WTC11 (cell line): ENCODE measurements at regions not wholly inside any gene's neighbourhood (a gene's known extent, or its start where the extent isn't known, plus 50 kb on each side); places are given as distances from the start of the nearest gene placed in this dataset.
A peak's percentile ranks its signal among the peaks of the same experiment; 100 is the strongest.

Experiments used
- ATAC-seq: fragments of 200-7000 bp; cut with Tn5 transposase; 2 replicates; pipeline ENCODE4 v1.10.0; 2021; ENCODE audit warnings: mild to moderate bottlenecking, moderate library complexity
- CTCF ChIA-PET: fragments of 300-600 bp; sonication (Branson Sonifier 250); formaldehyde crosslinking; loops from one replicate; lab custom pipeline; 2021; ENCODE audit warnings: antibody characterized with exemption; lab: Charles Lee
- POLR2A ChIA-PET: fragments of 350-600 bp; sonication (Branson Sonifier 250); formaldehyde crosslinking; loops from one replicate; lab custom pipeline; 2021; ENCODE audit warnings: antibody characterized with exemption; lab: Charles Lee
- DNase-seq: peaks from one replicate; pipeline ENCODE4 v3.0.0; 2021; ENCODE audit warnings: low spot score
- H3K27ac Mint-ChIP-seq: 2 replicates; pipeline ENCODE4 v1.8.0; 2021; ENCODE audit warnings: mixed read lengths
- H3K27me3 Mint-ChIP-seq: 2 replicates; pipeline ENCODE4 v1.8.0; 2021; ENCODE audit warnings: low read depth, mild to moderate bottlenecking, moderate library complexity, mixed read lengths
- H3K36me3 Mint-ChIP-seq: 2 replicates; pipeline ENCODE4 v1.8.0; 2021; ENCODE audit warnings: mixed read lengths
- H3K4me1 Mint-ChIP-seq: 2 replicates; pipeline ENCODE4 v1.8.0; 2022; ENCODE audit warnings: mixed read lengths
- H3K4me3 Mint-ChIP-seq: 2 replicates; pipeline ENCODE4 v1.8.0; 2021; ENCODE audit warnings: mild to moderate bottlenecking, moderate library complexity, mixed read lengths
- H3K9me3 Mint-ChIP-seq: 2 replicates; pipeline ENCODE4 v1.8.0; 2021; ENCODE audit warnings: mixed read lengths
- ATF1 ChIP-seq: sonication (generic); formaldehyde crosslinking; IDR thresholded peaks from 2 replicates; pipeline ENCODE4 v1.8.1; 2023; ENCODE audit warnings: mild to moderate bottlenecking, moderate library complexity, missing genetic modification reagents
- CBFB ChIP-seq: sonication (generic); formaldehyde crosslinking; IDR thresholded peaks from 2 replicates; pipeline ENCODE4 v1.8.1; 2022; ENCODE audit warnings: mild to moderate bottlenecking, low read depth, missing genetic modification reagents
- CREM ChIP-seq: sonication (generic); formaldehyde crosslinking; IDR thresholded peaks from 2 replicates; pipeline ENCODE4 v1.8.1; 2022; ENCODE audit warnings: mild to moderate bottlenecking, missing genetic modification reagents, moderate library complexity
- EMX1 ChIP-seq: fragments of 250-450 bp; sonication (Bioruptor Pico); IDR thresholded peaks from 2 replicates; pipeline ENCODE4 v1.8.0; 2021; ENCODE audit warnings: mild to moderate bottlenecking
- ESRRA ChIP-seq: sonication (generic); formaldehyde crosslinking; IDR thresholded peaks from 2 replicates; pipeline ENCODE4 v1.8.1; 2022; ENCODE audit warnings: mild to moderate bottlenecking, missing genetic modification reagents, borderline replicate concordance
- ETV6 ChIP-seq: sonication (generic); formaldehyde crosslinking; IDR thresholded peaks from 2 replicates; pipeline ENCODE4 v1.8.1; 2022; ENCODE audit warnings: mild to moderate bottlenecking, missing genetic modification reagents
- JUN ChIP-seq: sonication (generic); formaldehyde crosslinking; IDR thresholded peaks from 2 replicates; pipeline ENCODE4 v1.8.0; 2023; ENCODE audit warnings: mild to moderate bottlenecking, missing genetic modification reagents
- NFATC4 ChIP-seq: fragments of 250-450 bp; sonication (Bioruptor Pico); IDR thresholded peaks from 2 replicates; pipeline ENCODE4 v1.9.0; 2021; ENCODE audit warnings: mild to moderate bottlenecking
- NFE2L1 ChIP-seq: sonication (generic); formaldehyde crosslinking; IDR thresholded peaks from 2 replicates; pipeline ENCODE4 v1.8.1; 2023; ENCODE audit warnings: missing genetic modification reagents
- NFYB ChIP-seq: sonication (generic); formaldehyde crosslinking; conservative IDR thresholded peaks from 2 replicates; pipeline ENCODE4 v1.8.0; 2022; ENCODE audit warnings: low read depth, missing genetic modification reagents
- RORB ChIP-seq: fragments of 250-450 bp; sonication (Bioruptor Pico); IDR thresholded peaks from 2 replicates; pipeline ENCODE4 v1.9.0; 2021; ENCODE audit warnings: mild to moderate bottlenecking
- SP1 ChIP-seq: sonication (generic); formaldehyde crosslinking; conservative IDR thresholded peaks from 2 replicates; pipeline ENCODE4 v1.8.1; 2022; ENCODE audit warnings: missing genetic modification reagents
- TEAD1 ChIP-seq: sonication (generic); formaldehyde crosslinking; IDR thresholded peaks from 2 replicates; pipeline ENCODE4 v1.8.0; 2022; ENCODE audit warnings: mild to moderate bottlenecking, missing genetic modification reagents
- ZBTB21 ChIP-seq: sonication (generic); formaldehyde crosslinking; IDR thresholded peaks from 2 replicates; pipeline ENCODE4 v1.8.1; 2023; ENCODE audit warnings: mild to moderate bottlenecking, missing genetic modification reagents, borderline replicate concordance
- ZNF219 ChIP-seq: sonication (generic); formaldehyde crosslinking; IDR thresholded peaks from 2 replicates; pipeline ENCODE4 v1.8.0; 2023; ENCODE audit warnings: missing genetic modification reagents, mild to moderate bottlenecking, borderline replicate concordance
- ZNF263 ChIP-seq: sonication (generic); formaldehyde crosslinking; IDR thresholded peaks from 2 replicates; pipeline ENCODE4 v1.8.1; 2022; ENCODE audit warnings: low read depth, mild to moderate bottlenecking, moderate library complexity, missing genetic modification reagents
- ZNF317 ChIP-seq: sonication (generic); formaldehyde crosslinking; IDR thresholded peaks from 2 replicates; pipeline ENCODE4 v1.8.1; 2023; ENCODE audit warnings: low read depth, mild to moderate bottlenecking, moderate library complexity, missing genetic modification reagents, borderline replicate concordance
- ZNF416 ChIP-seq: fragments of 250-450 bp; sonication (Bioruptor Pico); IDR thresholded peaks from 2 replicates; pipeline ENCODE4 v1.9.0; 2021; ENCODE audit warnings: mild to moderate bottlenecking, inconsistent platforms
- ZNF423 ChIP-seq: fragments of 250-450 bp; sonication (Bioruptor Pico); IDR thresholded peaks from 2 replicates; pipeline ENCODE4 v2.1.2; 2022; ENCODE audit warnings: mild to moderate bottlenecking, moderate library complexity
- TF ChIP-seq, protein P1 (sequence below): sonication (generic); formaldehyde crosslinking; IDR thresholded peaks from 2 replicates; pipeline ENCODE4 v1.8.1; 2023; ENCODE audit warnings: mild to moderate bottlenecking, moderate library complexity, missing genetic modification reagents
- TF ChIP-seq, protein P2 (sequence below): fragments of 250-450 bp; sonication (Bioruptor Pico); IDR thresholded peaks from 2 replicates; pipeline ENCODE4 v2.1.2; 2022; ENCODE audit warnings: mild to moderate bottlenecking, moderate library complexity
- TF ChIP-seq, protein P3 (sequence below): fragments of 200-600 bp; IDR thresholded peaks from 2 replicates; pipeline ENCODE4 v1.8.0; 2022; ENCODE audit warnings: antibody characterized with exemption
- TF ChIP-seq, protein P4 (sequence below): sonication (generic); formaldehyde crosslinking; IDR thresholded peaks from 2 replicates; pipeline ENCODE4 v1.8.0; 2023; ENCODE audit warnings: missing genetic modification reagents
- TF ChIP-seq, protein P5 (sequence below): sonication (generic); formaldehyde crosslinking; IDR thresholded peaks from 2 replicates; pipeline ENCODE4 v1.8.1; 2022; ENCODE audit warnings: missing genetic modification reagents, borderline replicate concordance
- TF ChIP-seq, protein P6 (sequence below): sonication (generic); formaldehyde crosslinking; IDR thresholded peaks from 2 replicates; pipeline ENCODE4 v1.8.1; 2023; ENCODE audit warnings: mild to moderate bottlenecking, missing genetic modification reagents

DNA sequence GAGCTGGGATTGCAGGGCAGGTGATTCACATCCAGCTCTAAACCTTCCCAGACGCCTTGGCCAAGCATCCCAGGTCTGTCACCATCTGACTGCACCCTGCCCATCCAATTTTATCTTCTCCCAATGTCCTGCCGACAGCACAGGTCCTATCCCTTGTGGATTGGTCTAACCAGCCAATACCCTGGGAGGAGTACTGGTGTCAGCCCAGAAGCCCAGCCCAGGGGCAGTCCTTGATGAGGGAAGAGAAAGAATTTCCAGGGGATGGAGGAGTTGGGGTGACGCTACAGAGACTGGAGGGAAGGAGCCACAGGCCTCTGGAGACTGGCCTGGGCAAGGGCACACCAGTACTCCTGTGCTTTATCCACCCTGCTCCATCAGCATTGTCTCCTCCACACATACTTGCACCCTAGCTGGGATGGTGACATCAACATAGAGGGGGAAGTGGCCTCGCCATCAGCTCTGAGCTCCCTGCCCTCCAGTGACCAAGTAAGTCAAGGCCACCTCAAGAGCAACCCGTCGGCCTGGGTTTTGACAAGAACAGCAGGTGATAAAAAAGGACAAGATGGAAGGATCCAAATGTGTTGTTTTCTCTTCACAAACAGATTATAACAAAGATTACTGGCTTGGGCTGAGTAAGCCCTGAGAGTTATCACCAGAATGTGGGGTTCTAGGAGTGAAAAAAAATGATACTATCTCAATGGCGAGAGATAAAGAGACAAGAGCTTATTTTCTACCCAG, 114.6 kb downstream of the AQP9 start:
- POLR2A ChIA-PET = no interaction called here
- TF ChIP-seq, protein P1, sequence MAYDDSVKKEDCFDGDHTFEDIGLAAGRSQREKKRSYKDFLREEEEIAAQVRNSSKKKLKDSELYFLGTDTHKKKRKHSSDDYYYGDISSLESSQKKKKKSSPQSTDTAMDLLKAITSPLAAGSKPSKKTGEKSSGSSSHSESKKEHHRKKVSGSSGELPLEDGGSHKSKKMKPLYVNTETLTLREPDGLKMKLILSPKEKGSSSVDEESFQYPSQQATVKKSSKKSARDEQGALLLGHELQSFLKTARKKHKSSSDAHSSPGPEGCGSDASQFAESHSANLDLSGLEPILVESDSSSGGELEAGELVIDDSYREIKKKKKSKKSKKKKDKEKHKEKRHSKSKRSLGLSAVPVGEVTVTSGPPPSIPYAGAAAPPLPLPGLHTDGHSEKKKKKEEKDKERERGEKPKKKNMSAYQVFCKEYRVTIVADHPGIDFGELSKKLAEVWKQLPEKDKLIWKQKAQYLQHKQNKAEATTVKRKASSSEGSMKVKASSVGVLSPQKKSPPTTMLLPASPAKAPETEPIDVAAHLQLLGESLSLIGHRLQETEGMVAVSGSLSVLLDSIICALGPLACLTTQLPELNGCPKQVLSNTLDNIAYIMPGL (CRISPR knock-in tag) = no peak
- TF ChIP-seq ZNF219 (CRISPR knock-in tag) (no peak), ATF1 (CRISPR knock-in tag) (no peak), NFE2L1 (CRISPR knock-in tag) (no peak), ESRRA (CRISPR knock-in tag) (no peak), CREM (CRISPR knock-in tag) (no peak), ZNF317 (CRISPR knock-in tag) (no peak), ZNF423 (CRISPR knock-in tag) (no peak), NFYB (CRISPR knock-in tag) (no peak), RORB (CRISPR knock-in tag) (no peak), EMX1 (CRISPR knock-in tag) (no peak), ZBTB21 (CRISPR knock-in tag) (no peak)
- TF ChIP-seq, protein P2, sequence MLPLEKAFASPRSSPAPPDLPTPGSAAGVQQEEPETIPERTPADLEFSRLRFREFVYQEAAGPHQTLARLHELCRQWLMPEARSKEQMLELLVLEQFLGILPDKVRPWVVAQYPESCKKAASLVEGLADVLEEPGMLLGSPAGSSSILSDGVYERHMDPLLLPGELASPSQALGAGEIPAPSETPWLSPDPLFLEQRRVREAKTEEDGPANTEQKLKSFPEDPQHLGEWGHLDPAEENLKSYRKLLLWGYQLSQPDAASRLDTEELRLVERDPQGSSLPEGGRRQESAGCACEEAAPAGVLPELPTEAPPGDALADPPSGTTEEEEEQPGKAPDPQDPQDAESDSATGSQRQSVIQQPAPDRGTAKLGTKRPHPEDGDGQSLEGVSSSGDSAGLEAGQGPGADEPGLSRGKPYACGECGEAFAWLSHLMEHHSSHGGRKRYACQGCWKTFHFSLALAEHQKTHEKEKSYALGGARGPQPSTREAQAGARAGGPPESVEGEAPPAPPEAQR = no peak
- TF ChIP-seq, protein P3, sequence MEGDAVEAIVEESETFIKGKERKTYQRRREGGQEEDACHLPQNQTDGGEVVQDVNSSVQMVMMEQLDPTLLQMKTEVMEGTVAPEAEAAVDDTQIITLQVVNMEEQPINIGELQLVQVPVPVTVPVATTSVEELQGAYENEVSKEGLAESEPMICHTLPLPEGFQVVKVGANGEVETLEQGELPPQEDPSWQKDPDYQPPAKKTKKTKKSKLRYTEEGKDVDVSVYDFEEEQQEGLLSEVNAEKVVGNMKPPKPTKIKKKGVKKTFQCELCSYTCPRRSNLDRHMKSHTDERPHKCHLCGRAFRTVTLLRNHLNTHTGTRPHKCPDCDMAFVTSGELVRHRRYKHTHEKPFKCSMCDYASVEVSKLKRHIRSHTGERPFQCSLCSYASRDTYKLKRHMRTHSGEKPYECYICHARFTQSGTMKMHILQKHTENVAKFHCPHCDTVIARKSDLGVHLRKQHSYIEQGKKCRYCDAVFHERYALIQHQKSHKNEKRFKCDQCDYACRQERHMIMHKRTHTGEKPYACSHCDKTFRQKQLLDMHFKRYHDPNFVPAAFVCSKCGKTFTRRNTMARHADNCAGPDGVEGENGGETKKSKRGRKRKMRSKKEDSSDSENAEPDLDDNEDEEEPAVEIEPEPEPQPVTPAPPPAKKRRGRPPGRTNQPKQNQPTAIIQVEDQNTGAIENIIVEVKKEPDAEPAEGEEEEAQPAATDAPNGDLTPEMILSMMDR = no peak
- TF ChIP-seq, protein P4, sequence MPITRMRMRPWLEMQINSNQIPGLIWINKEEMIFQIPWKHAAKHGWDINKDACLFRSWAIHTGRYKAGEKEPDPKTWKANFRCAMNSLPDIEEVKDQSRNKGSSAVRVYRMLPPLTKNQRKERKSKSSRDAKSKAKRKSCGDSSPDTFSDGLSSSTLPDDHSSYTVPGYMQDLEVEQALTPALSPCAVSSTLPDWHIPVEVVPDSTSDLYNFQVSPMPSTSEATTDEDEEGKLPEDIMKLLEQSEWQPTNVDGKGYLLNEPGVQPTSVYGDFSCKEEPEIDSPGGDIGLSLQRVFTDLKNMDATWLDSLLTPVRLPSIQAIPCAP = no peak
- TF ChIP-seq, protein P5, sequence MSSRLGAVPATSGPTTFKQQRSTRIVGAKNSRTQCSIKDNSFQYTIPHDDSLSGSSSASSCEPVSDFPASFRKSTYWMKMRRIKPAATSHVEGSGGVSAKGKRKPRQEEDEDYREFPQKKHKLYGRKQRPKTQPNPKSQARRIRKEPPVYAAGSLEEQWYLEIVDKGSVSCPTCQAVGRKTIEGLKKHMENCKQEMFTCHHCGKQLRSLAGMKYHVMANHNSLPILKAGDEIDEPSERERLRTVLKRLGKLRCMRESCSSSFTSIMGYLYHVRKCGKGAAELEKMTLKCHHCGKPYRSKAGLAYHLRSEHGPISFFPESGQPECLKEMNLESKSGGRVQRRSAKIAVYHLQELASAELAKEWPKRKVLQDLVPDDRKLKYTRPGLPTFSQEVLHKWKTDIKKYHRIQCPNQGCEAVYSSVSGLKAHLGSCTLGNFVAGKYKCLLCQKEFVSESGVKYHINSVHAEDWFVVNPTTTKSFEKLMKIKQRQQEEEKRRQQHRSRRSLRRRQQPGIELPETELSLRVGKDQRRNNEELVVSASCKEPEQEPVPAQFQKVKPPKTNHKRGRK (CRISPR knock-in tag) = no peak
- TF ChIP-seq, all 79 proteins: peak for 0
- H3K27me3 Mint-ChIP-seq = no peaks in the 10 kb centered on the region; the same call in 1 of the 2 replicates
- H3K4me3 Mint-ChIP-seq = no peak overlapping the region
- CTCF ChIA-PET = no interaction called here
- no peak overlapping the region for H3K27ac Mint-ChIP-seq
- peaks cover 34% of the 10 kb centered on the region for H3K9me3 Mint-ChIP-seq
- DNase-seq = no peak
- peaks cover 32% of the 10 kb centered on the region for H3K4me1 Mint-ChIP-seq
- H3K36me3 Mint-ChIP-seq = peaks cover 24% of the 10 kb centered on the region
- ATAC-seq = no peak

DNA sequence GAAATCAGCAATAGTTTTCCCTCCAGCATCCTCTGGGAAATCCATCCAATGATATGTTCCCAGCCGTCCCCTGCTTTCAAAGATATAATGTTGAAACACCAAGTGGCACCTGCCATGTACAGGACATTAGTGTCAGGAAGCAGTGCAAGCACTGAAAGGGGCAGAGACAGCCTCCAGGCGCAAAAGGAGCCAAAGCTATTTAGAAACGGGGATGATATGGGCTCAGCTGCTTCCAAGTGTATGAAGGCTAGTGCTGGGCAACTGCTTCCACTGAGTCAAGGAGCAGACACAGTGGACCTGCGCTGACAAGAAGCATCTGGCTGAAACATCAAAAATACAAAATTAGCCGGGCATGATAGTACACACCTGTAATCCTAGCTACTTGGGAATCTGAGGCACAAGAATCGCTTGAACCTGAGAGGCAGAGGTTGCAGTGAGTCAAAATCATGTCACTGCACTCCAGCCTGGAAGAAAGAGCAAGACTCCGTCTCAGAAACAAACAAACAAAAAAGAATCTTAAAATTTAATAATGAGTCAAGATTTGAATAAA, 119.7 kb downstream of the AQP9 start:
- CTCF ChIA-PET = interaction anchor here (1.0 kb wide), 1 partner anchor 37 kb away, joined by 3 read pairs; no protein-coding TSS in a partner anchor
- ATAC-seq (no peak), DNase-seq (no peak)
- TF ChIP-seq SP1 (CRISPR knock-in tag) = no peak
- no peak for TF ChIP-seq TEAD1 (CRISPR knock-in tag)
- TF ChIP-seq CBFB (CRISPR knock-in tag) = no peak
- TF ChIP-seq, protein P6, sequence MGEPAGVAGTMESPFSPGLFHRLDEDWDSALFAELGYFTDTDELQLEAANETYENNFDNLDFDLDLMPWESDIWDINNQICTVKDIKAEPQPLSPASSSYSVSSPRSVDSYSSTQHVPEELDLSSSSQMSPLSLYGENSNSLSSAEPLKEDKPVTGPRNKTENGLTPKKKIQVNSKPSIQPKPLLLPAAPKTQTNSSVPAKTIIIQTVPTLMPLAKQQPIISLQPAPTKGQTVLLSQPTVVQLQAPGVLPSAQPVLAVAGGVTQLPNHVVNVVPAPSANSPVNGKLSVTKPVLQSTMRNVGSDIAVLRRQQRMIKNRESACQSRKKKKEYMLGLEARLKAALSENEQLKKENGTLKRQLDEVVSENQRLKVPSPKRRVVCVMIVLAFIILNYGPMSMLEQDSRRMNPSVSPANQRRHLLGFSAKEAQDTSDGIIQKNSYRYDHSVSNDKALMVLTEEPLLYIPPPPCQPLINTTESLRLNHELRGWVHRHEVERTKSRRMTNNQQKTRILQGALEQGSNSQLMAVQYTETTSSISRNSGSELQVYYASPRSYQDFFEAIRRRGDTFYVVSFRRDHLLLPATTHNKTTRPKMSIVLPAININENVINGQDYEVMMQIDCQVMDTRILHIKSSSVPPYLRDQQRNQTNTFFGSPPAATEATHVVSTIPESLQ (CRISPR knock-in tag) = no peak
- TF ChIP-seq ZNF263 (CRISPR knock-in tag) = no peak
- no peak for TF ChIP-seq JUN (CRISPR knock-in tag)
- TF ChIP-seq ETV6 = no peak
- TF ChIP-seq ZNF416 (CRISPR knock-in tag) = no peak
- TF ChIP-seq NFATC4 = no peak
- TF ChIP-seq ZNF219 (CRISPR knock-in tag) = no peak
- peaks cover 52% of the 10 kb centered on the region for H3K4me1 Mint-ChIP-seq
- peaks cover 24% of the 10 kb centered on the region for H3K36me3 Mint-ChIP-seq
- H3K4me3 Mint-ChIP-seq = no peak overlapping the region
- H3K27me3 Mint-ChIP-seq = no peaks in the 10 kb centered on the region; the same call in none of the 2 replicates
- peak overlapping the region; percentile 53 for H3K27ac Mint-ChIP-seq
- POLR2A ChIA-PET = no interaction called here
- H3K9me3 Mint-ChIP-seq = peaks cover 27% of the 10 kb centered on the region
